ENCODE measurements at regions not wholly inside any gene's neighbourhood (a gene's known extent, or its start where the extent isn't known, plus 50 kb on each side); places are given as distances from the start of the nearest gene placed in this dataset.

DNA sequence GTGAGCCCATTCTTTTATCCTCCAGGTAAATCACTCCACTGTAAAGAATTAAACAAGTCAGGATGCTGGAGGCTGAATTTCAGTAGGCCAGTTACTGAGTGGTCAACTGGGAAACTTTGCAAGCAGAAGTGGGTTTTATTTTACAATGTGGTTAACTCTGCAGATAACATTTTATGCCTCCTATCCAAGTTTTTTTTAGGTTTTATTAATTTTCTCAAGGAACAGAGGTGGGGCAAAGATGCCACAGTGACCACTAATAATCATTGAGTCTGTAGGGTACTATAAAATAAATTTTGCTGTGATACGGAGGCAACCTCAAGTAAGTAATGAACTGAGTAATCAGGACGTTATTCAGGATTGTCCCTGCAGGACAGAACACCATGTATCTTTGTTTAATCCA lies 599.9 kb downstream of the METTL15 start:
- no peaks in the 10 kb centered on the region for H3K27me3 Mint-ChIP-seq (ENCODE audit: low read depth)
- DNase-seq (ENCODE audit: low spot score) = no peak
- H3K9me3 Mint-ChIP-seq (ENCODE audit: low read depth) = no peaks in the 10 kb centered on the region
- no peak overlapping the region for H3K4me3 Mint-ChIP-seq (ENCODE audit: unreplicated experiment)
- no peaks in the 10 kb centered on the region for H3K36me3 Mint-ChIP-seq (ENCODE audit: low read depth)
- H3K4me1 Mint-ChIP-seq (ENCODE audit: low read depth) = no peaks in the 10 kb centered on the region
- no peak overlapping the region for H3K27ac Mint-ChIP-seq (ENCODE audit: unreplicated experiment)
- no peak for TF ChIP-seq CTCF (IDR thresholded peaks at IDR 0.05)

DNA sequence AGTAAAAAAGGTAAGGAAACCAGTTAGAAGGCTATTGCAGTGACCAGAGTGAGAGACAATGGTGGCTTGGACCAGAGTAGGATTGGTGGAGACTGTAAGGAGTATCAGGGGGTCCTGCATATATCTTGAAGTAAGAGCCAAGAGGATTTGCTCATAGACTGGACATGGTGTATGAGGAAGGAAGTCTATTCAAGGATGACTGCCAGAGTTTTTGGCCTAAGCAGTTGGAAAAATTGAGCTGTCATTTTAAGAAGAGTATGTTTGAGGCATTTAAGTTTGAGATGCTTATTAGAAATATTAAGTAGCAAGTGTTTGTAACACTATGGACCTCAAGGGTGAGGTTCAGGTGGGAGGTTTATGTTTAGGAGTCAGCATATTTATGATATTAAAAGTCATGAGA lies 596.6 kb downstream of the METTL15 start:
- no peak overlapping the region for H3K27ac Mint-ChIP-seq (ENCODE audit: unreplicated experiment)
- no peaks in the 10 kb centered on the region for H3K9me3 Mint-ChIP-seq (ENCODE audit: low read depth)
- peaks cover 14% of the 10 kb centered on the region for H3K4me1 Mint-ChIP-seq (ENCODE audit: low read depth)
- no peak for TF ChIP-seq CTCF (IDR thresholded peaks at IDR 0.05)
- H3K4me3 Mint-ChIP-seq (ENCODE audit: unreplicated experiment) = no peak overlapping the region
- H3K27me3 Mint-ChIP-seq (ENCODE audit: low read depth) = no peaks in the 10 kb centered on the region
- no peak for DNase-seq (ENCODE audit: low spot score)
- no peaks in the 10 kb centered on the region for H3K36me3 Mint-ChIP-seq (ENCODE audit: low read depth)

- Mint-ChIP-seq H3K9me3 (ENCODE audit: low read depth) (no peaks in the 10 kb centered on the region), H3K36me3 (ENCODE audit: low read depth) (no peaks in the 10 kb centered on the region), H3K27ac (ENCODE audit: unreplicated experiment) (no peak overlapping the region), H3K4me3 (ENCODE audit: unreplicated experiment) (no peak overlapping the region), H3K4me1 (ENCODE audit: low read depth) (peaks cover 14% of the 10 kb centered on the region), H3K27me3 (ENCODE audit: low read depth) (no peaks in the 10 kb centered on the region)
- DNase-seq (ENCODE audit: low spot score) = no peak
- TF ChIP-seq CTCF (IDR thresholded peaks at IDR 0.05) = no peak
Observed at GRCh38 chr11:28703371-28703770, 595.2 kb downstream of the METTL15 start.

DNA sequence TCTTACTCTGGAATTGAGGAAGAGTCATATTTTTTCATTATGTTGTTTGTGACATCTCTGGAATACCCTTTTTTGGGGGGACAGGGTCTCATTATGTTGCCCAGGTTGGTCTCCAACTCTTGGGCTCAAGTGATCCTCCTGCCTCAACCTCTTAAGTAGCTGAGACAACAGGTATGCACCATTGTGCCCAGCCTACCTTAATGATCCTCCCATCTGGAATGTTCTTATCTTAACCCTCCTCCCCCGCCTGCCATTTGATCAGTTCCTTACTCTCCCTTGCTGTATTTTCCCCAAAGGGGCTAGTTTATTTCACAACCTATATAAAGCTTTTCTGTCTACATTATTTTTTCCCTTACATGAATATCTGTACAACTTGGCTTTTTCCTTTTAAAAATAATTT lies 594.7 kb downstream of the METTL15 start:
- Mint-ChIP-seq H3K9me3 (ENCODE audit: low read depth) (no peaks in the 10 kb centered on the region), H3K27ac (ENCODE audit: unreplicated experiment) (no peak overlapping the region), H3K36me3 (ENCODE audit: low read depth) (no peaks in the 10 kb centered on the region), H3K27me3 (ENCODE audit: low read depth) (no peaks in the 10 kb centered on the region), H3K4me1 (ENCODE audit: low read depth) (peaks cover 15% of the 10 kb centered on the region), H3K4me3 (ENCODE audit: unreplicated experiment) (no peak overlapping the region)
- no peak for TF ChIP-seq CTCF (IDR thresholded peaks at IDR 0.05)
- DNase-seq (ENCODE audit: low spot score) = no peak

- Mint-ChIP-seq H3K36me3 (ENCODE audit: low read depth) (no peaks in the 10 kb centered on the region), H3K4me1 (ENCODE audit: low read depth) (peaks cover 18% of the 10 kb centered on the region), H3K27ac (ENCODE audit: unreplicated experiment) (no peak overlapping the region), H3K9me3 (ENCODE audit: low read depth) (no peaks in the 10 kb centered on the region), H3K27me3 (ENCODE audit: low read depth) (no peaks in the 10 kb centered on the region), H3K4me3 (ENCODE audit: unreplicated experiment) (no peak overlapping the region)
- TF ChIP-seq CTCF (IDR thresholded peaks at IDR 0.05) = no peak
- DNase-seq (ENCODE audit: low spot score) = no peak
Observed at GRCh38 chr11:28702450-28702790, 594.2 kb downstream of the METTL15 start.

All from chondrocyte (in vitro differentiated cells).